HEK293 (cell line): ENCODE measurements at regions not wholly inside any gene's neighbourhood (a gene's known extent, or its start where the extent isn't known, plus 50 kb on each side); places are given as distances from the start of the nearest gene placed in this dataset.

Experiments
- CTCF ChIA-PET: fragments of 350-600 bp; formaldehyde crosslinking; extraction: SDS; loops from one replicate; lab custom pipeline; 2021; ENCODE audit warnings: antibody characterized with exemption; lab: Yijun Ruan, JAX
- POLR2A ChIA-PET: fragments of 300-600 bp; formaldehyde crosslinking; extraction: SDS; loops from one replicate; lab custom pipeline; 2020; ENCODE audit warnings: antibody characterized with exemption, inconsistent platforms; lab: Yijun Ruan, JAX
- H3K27ac ChIP-seq: fragments of 200-500 bp; sonication (Bioruptor generic); 2 replicates; pipeline ENCODE4 v1.5.1; 2014; ENCODE audit warnings: low read depth, low read length, control low read depth, inconsistent platforms; ENCODE audit errors: extremely low read depth
- H3K36me3 ChIP-seq, 2 experiments: fragments of 200-500 bp in 1 of 2; sonication (Bioruptor generic) in 1 of 2; 1 replicate in 1 of 2; 2 replicates in 1 of 2; pipeline ENCODE4 v1.5.1; 2014 to 2017; ENCODE audit warnings: inconsistent platforms in 2 of 2, low read length in 2 of 2; ENCODE audit not compliant: control insufficient read depth in 2 of 2, insufficient read depth in 1 of 2
- H3K4me1 ChIP-seq: fragments of 200-500 bp; sonication (Bioruptor generic); 2 replicates; pipeline ENCODE4 v1.5.1; 2014; ENCODE audit warnings: mild to moderate bottlenecking, low read length, inconsistent platforms; ENCODE audit not compliant: control insufficient read depth, insufficient read depth
- H3K4me3 ChIP-seq: 2 replicates; pipeline ENCODE4 v1.5.1; 2011; ENCODE audit warnings: low read depth, mild to moderate bottlenecking, control low read depth, low read length, moderate library complexity
- H3K9me3 ChIP-seq: fragments of 200-500 bp; sonication (Bioruptor generic); 2 replicates; pipeline ENCODE4 v1.5.1; 2014; ENCODE audit warnings: low read depth, low read length, inconsistent platforms; ENCODE audit not compliant: control insufficient read depth, insufficient read depth
- GFI1B ChIP-seq: fragments of 450-650 bp; formaldehyde crosslinking; IDR thresholded peaks from 2 replicates; pipeline ENCODE4 v1.5.1; 2016; ENCODE audit warnings: missing biosample characterization, missing genetic modification characterization
- IKZF3 ChIP-seq: fragments of 450-650 bp; IDR thresholded peaks from 2 replicates; pipeline ENCODE4 v1.5.0; 2018; ENCODE audit warnings: missing biosample characterization, mild to moderate bottlenecking, missing genetic modification characterization, moderate library complexity
- SP2 ChIP-seq: fragments of 450-650 bp; formaldehyde crosslinking; IDR thresholded peaks from 2 replicates; pipeline ENCODE4 v1.5.1; 2016; ENCODE audit warnings: missing biosample characterization, missing genetic modification characterization
- ZBTB11 ChIP-seq: fragments of 450-650 bp; formaldehyde crosslinking; conservative IDR thresholded peaks from 2 replicates; pipeline ENCODE4 v1.5.1; 2016; ENCODE audit warnings: low read depth, missing biosample characterization, missing genetic modification characterization
- ZBTB20 ChIP-seq: fragments of 450-650 bp; formaldehyde crosslinking; IDR thresholded peaks from 2 replicates; pipeline ENCODE4 v1.5.1; 2016; ENCODE audit warnings: missing biosample characterization, missing genetic modification characterization
- ZBTB21 ChIP-seq: fragments of 450-650 bp; formaldehyde crosslinking; IDR thresholded peaks from 2 replicates; pipeline ENCODE4 v1.5.1; 2017; ENCODE audit warnings: missing biosample characterization, missing genetic modification characterization
- ZBTB6 ChIP-seq: fragments of 450-650 bp; formaldehyde crosslinking; IDR thresholded peaks from 2 replicates; pipeline ENCODE4 v1.5.1; 2017; ENCODE audit warnings: missing biosample characterization, missing genetic modification characterization
- ZFHX2 ChIP-seq: fragments of 450-650 bp; formaldehyde crosslinking; conservative IDR thresholded peaks from 2 replicates; pipeline ENCODE4 v1.5.1; 2016; ENCODE audit warnings: missing biosample characterization, missing genetic modification characterization
- ZNF114 ChIP-seq: fragments of 450-650 bp; formaldehyde crosslinking; IDR thresholded peaks from 2 replicates; pipeline ENCODE4 v1.5.0; 2017; ENCODE audit warnings: missing biosample characterization, missing genetic modification characterization
- ZNF138 ChIP-seq: fragments of 450-650 bp; formaldehyde crosslinking; IDR thresholded peaks from 2 replicates; pipeline ENCODE4 v1.5.1; 2016; ENCODE audit warnings: missing biosample characterization, missing genetic modification characterization, borderline replicate concordance
- ZNF391 ChIP-seq: fragments of 450-650 bp; formaldehyde crosslinking; IDR thresholded peaks from 2 replicates; pipeline ENCODE4 v1.5.1; 2016; ENCODE audit warnings: low read depth, missing biosample characterization, missing genetic modification characterization, borderline replicate concordance
- ZNF416 ChIP-seq: fragments of 450-650 bp; formaldehyde crosslinking; IDR thresholded peaks from 2 replicates; pipeline ENCODE4 v1.5.1; 2016; ENCODE audit warnings: missing biosample characterization, missing genetic modification characterization
- ZNF423 ChIP-seq: fragments of 450-650 bp; formaldehyde crosslinking; IDR thresholded peaks from 2 replicates; pipeline ENCODE4 v1.5.1; 2016; ENCODE audit warnings: missing biosample characterization, missing genetic modification characterization
- ZNF560 ChIP-seq: fragments of 450-650 bp; formaldehyde crosslinking; IDR thresholded peaks from 2 replicates; pipeline ENCODE4 v1.5.1; 2017; ENCODE audit warnings: missing biosample characterization, missing genetic modification characterization, borderline replicate concordance
- ZNF639 ChIP-seq: fragments of 450-650 bp; formaldehyde crosslinking; IDR thresholded peaks from 2 replicates; pipeline ENCODE4 v1.5.1; 2016; ENCODE audit warnings: missing biosample characterization, missing genetic modification characterization
- TF ChIP-seq, protein P1 (sequence below): fragments of 450-650 bp; formaldehyde crosslinking; IDR thresholded peaks from 2 replicates; pipeline ENCODE4 v1.5.1; 2016; ENCODE audit warnings: missing biosample characterization, missing genetic modification characterization
- TF ChIP-seq, protein P2 (sequence below): fragments of 450-650 bp; formaldehyde crosslinking; IDR thresholded peaks from 2 replicates; pipeline ENCODE4 v1.5.1; 2016; ENCODE audit warnings: missing biosample characterization, missing genetic modification characterization
- TF ChIP-seq, protein P3 (sequence below): fragments of 450-650 bp; formaldehyde crosslinking; IDR thresholded peaks from 2 replicates; pipeline ENCODE4 v1.5.1; 2016; ENCODE audit warnings: missing biosample characterization, missing genetic modification characterization, borderline replicate concordance

- TF ChIP-seq, protein P1, sequence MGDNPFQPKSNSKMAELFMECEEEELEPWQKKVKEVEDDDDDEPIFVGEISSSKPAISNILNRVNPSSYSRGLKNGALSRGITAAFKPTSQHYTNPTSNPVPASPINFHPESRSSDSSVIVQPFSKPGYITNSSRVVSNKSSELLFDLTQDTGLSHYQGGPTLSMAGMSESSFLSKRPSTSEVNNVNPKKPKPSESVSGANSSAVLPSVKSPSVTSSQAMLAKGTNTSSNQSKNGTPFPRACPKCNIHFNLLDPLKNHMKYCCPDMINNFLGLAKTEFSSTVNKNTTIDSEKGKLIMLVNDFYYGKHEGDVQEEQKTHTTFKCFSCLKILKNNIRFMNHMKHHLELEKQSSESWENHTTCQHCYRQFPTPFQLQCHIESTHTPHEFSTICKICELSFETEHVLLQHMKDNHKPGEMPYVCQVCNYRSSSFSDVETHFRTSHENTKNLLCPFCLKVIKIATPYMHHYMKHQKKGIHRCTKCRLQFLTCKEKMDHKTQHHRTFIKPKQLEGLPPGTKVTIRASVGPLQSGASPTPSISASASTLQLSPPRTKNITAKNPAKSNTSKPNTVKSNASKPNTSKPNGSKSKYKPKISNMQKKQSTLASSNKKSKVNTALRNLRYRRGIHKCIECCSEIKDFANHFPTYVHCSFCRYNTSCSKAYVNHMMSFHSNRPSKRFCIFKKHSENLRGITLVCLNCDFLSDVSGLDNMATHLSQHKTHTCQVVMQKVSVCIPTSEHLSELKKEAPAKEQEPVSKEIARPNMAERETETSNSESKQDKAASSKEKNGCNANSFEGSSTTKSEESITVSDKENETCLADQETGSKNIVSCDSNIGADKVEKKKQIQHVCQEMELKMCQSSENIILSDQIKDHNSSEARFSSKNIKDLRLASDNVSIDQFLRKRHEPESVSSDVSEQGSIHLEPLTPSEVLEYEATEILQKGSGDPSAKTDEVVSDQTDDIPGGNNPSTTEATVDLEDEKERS (tag by site-specific recombination) = no peak
- TF ChIP-seq ZBTB20 (tag by site-specific recombination) = no peak
- TF ChIP-seq, protein P2, sequence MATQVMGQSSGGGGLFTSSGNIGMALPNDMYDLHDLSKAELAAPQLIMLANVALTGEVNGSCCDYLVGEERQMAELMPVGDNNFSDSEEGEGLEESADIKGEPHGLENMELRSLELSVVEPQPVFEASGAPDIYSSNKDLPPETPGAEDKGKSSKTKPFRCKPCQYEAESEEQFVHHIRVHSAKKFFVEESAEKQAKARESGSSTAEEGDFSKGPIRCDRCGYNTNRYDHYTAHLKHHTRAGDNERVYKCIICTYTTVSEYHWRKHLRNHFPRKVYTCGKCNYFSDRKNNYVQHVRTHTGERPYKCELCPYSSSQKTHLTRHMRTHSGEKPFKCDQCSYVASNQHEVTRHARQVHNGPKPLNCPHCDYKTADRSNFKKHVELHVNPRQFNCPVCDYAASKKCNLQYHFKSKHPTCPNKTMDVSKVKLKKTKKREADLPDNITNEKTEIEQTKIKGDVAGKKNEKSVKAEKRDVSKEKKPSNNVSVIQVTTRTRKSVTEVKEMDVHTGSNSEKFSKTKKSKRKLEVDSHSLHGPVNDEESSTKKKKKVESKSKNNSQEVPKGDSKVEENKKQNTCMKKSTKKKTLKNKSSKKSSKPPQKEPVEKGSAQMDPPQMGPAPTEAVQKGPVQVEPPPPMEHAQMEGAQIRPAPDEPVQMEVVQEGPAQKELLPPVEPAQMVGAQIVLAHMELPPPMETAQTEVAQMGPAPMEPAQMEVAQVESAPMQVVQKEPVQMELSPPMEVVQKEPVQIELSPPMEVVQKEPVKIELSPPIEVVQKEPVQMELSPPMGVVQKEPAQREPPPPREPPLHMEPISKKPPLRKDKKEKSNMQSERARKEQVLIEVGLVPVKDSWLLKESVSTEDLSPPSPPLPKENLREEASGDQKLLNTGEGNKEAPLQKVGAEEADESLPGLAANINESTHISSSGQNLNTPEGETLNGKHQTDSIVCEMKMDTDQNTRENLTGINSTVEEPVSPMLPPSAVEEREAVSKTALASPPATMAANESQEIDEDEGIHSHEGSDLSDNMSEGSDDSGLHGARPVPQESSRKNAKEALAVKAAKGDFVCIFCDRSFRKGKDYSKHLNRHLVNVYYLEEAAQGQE (tag by site-specific recombination) = no peak
- TF ChIP-seq ZNF391 (tag by site-specific recombination) = no peak
- TF ChIP-seq ZFHX2 (tag by site-specific recombination) = no peak
- TF ChIP-seq ZNF138 (tag by site-specific recombination) = no peak
- TF ChIP-seq SP2 = no peak
- no peak for TF ChIP-seq ZBTB6
- TF ChIP-seq, all 188 proteins: peak for 0
Measured at GRCh38 chr11:70805243-70805642, 406.9 kb downstream of the CTTN start (continued).

DNA sequence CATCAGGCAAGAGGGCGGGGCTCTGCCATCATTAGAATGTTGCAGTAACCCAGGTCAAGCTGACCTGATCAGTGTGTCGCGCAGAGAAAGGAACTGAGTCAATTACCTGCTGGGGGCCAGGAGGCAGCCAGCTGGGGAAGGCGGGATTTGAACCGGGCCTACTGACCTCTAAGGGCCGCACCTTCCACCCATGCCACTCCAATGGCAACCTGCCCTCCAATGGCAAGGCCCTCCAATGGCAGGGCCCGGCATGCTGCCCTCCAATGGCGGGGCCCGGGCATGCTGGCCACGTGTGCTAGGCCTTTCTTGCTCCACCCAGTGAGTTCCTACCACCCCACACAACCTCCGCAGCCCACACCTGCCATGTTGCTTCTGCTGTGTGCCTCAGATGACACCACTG, 407.6 kb downstream of the CTTN start:
- TF ChIP-seq ZNF416 (tag by site-specific recombination) = no peak
- TF ChIP-seq IKZF3 (tag by site-specific recombination) = no peak
- no peak for TF ChIP-seq ZNF639 (tag by site-specific recombination)
- no peak for TF ChIP-seq ZNF423 (tag by site-specific recombination)
- Histone ChIP-seq H3K36me3 (no peaks in the 10 kb centered on the region), H3K9me3 (no peaks in the 10 kb centered on the region), H3K27ac (no peak overlapping the region), H3K4me3 (no peak overlapping the region), H3K4me1 (no peaks in the 10 kb centered on the region)
- ChIA-PET CTCF (interaction anchor here (0.7 to 1.5 kb wide), 2 partner anchors 9 to 13 kb away, joined by 3 read pairs; no protein-coding TSS in a partner anchor), POLR2A (no interaction called here)

- Histone ChIP-seq H3K4me1 (no peaks in the 10 kb centered on the region), H3K27ac (no peak overlapping the region), H3K4me3 (no peak overlapping the region), H3K36me3 (no peaks in the 10 kb centered on the region), H3K9me3 (no peaks in the 10 kb centered on the region)
- POLR2A ChIA-PET = no interaction called here
- CTCF ChIA-PET = interaction anchor here (1.5 kb wide), 1 partner anchor 10 kb away, joined by 3 read pairs; no protein-coding TSS in a partner anchor
- TF ChIP-seq GFI1B (tag by site-specific recombination) = no peak
- TF ChIP-seq, protein P3, sequence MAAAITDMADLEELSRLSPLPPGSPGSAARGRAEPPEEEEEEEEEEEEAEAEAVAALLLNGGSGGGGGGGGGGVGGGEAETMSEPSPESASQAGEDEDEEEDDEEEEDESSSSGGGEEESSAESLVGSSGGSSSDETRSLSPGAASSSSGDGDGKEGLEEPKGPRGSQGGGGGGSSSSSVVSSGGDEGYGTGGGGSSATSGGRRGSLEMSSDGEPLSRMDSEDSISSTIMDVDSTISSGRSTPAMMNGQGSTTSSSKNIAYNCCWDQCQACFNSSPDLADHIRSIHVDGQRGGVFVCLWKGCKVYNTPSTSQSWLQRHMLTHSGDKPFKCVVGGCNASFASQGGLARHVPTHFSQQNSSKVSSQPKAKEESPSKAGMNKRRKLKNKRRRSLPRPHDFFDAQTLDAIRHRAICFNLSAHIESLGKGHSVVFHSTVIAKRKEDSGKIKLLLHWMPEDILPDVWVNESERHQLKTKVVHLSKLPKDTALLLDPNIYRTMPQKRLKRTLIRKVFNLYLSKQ (tag by site-specific recombination) = no peak
- no peak for TF ChIP-seq ZBTB11 (tag by site-specific recombination)
- TF ChIP-seq ZBTB21 (tag by site-specific recombination) = no peak
- TF ChIP-seq ZNF114 (tag by site-specific recombination) = no peak
- no peak for TF ChIP-seq ZNF560 (tag by site-specific recombination)
Measured at GRCh38 chr11:70806461-70807194, 408.3 kb downstream of the CTTN start.
